ENCODE measurements at regions not wholly inside any gene's neighbourhood (a gene's known extent, or its start where the extent isn't known, plus 50 kb on each side); places are given as distances from the start of the nearest gene placed in this dataset.
"Not testable (repeated sequence)": the region's sequence is repeated elsewhere in the genome, so short reads cannot be mapped to it uniquely, and the experiment has no call there.

DNA sequence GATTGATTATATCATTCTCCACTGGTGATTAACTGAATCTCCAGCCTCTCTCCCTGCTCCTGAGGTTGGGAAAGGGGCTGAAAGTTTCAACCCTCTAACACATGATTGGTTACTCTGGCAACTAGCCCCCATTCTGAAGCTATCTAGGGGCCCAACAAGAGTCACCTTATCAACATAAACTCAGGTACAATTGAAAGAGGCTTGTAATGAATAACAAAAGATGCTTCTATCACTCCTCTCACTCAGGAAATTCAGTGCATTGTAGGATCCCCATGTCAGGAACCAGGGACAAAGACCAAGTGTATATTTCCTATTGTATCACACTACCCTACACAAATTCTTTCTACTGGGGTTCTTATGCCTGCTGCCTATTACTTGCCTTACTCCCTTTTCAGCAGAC, 123.9 kb upstream of the SLC13A1 start:
- no peak for DNase-seq (ENCODE audit: low spot score)

DNA sequence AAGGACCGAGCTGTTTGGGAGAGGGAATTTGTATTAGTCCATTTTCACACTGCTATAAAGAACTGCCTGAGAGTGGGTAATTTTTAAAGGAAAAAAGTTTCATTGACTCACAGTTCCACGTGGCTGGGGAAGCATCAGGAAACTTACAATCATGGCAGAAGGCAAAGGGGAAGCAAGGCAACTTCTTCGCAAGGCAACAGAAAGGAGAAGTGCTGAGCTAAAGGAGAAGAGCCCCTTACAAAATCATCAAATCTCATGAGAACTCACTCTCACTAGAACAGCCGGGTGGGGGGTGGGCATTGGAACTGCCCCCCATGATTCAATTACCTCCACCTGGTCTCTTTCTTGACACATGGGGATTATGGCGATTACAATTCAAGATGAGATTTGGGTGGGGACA, 121.8 kb upstream of the SLC13A1 start:
- DNase-seq (ENCODE audit: low spot score) = not testable (repeated sequence)

DNA sequence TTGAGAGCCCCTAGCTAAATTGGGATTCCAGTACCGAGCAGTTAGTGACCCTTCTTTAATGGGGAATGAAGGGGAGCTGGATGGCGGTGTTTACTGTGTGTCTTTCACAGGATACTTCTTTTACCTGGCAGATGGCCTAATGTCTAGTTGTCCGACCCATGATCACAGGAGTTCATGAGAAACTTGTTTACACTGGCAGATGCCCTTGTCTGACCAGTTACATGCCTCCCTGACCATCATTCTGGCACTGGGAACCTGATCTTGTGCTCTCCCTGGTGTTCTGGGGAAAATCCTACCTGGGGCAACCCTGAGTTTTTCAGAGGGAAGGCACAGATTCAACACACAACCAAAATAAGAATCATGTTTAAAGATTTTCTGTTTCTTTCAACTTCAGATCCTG, 120.1 kb upstream of the SLC13A1 start:
- no peak for DNase-seq (ENCODE audit: low spot score)

DNA sequence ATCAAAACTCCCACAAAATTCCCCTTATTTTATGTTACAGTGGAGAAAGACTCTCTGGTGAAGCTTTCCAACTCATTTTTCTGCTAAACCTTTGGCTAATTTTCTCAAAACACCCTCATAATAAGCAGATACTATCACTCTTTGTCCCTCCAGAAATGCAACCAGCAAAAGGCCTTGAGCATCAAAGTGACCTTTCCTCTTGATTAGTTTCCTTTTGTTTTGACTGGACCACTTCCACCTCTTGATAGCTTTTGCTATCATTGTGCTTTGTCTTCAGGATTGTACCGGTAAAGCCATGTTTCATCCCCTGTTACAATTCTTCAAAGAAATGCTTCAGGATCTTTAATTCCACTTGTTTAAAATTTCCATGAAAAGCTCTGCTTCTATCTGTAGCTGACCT, 115.1 kb upstream of the SLC13A1 start:
- no peak for DNase-seq (ENCODE audit: low spot score)

DNA sequence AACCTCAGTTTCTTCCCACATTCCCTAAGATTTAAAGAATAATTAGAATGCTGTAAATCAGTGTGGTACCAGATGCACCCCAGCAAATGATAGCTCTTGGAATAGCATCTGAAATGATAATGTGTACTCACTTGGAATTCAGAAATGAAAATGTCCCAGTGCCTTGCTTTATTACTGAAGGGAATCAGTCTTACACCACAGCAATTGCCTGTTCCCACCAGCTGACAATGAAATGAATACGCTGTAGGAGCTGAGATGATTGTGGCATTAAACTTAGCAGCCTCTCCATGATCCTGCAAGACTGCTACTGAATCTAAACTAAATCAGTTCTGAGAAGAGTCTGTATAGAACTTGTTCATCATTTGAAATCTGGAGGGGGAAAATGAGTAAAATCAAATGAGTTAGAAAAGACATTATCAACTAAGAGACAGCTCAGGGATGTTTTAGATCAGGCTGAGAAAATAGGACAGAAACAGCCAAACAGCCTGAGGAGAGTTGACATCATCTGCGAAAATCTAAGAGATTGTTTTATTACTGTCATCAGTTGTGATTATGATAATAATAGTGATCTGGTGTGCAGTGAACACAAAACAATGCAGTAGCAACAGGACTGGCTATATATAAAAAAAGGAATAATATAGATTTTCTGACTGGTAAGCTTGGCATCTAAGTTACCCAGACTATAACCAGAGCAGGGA, 108.6 kb upstream of the SLC13A1 start:
- DNase-seq (ENCODE audit: low spot score) = no peak

DNA sequence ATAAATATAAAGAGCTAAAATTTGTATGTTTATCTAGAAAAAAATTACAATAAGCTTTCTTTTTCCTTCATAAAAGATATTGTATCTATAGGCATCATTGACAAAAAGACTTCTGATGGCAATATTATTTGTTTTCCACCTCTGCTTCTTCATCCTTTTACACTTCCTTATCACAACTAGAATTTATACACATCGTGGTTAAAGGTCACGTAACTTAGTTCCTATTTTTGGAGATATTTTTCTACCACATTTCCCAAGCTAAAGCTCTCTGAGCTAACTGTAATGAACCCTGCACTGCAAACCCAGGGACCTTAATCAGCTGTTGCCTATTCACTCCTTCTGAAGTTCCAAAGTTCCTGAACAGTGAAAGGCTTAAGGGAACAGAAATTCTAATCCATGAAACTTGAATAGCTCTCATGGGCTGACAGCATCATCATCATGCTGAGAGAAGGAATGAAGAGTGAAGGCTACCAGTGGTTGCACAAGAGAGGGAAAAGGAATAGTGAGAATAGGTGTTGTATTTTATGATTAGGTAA, 106.1 kb upstream of the SLC13A1 start:
- no peak for DNase-seq (ENCODE audit: low spot score)

DNA sequence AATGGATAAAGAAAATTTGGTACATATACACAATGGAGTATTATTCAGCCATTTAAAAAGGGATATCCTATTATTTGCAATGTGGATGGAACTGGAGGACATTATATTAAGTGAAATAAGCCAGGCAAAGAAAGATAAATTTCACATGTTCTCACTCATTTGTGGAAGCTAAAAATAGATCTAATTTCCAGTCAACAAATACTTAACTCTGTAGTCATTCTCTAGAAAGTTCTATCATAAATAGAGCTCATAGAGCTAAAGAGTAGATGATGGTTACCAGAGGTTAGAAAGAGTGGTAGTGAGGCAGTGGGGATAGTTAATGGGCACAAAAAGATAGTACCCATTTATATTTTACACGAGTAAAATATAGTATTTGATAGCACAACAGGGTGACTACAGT, 104.2 kb upstream of the SLC13A1 start:
- DNase-seq (ENCODE audit: low spot score) = no peak

DNA sequence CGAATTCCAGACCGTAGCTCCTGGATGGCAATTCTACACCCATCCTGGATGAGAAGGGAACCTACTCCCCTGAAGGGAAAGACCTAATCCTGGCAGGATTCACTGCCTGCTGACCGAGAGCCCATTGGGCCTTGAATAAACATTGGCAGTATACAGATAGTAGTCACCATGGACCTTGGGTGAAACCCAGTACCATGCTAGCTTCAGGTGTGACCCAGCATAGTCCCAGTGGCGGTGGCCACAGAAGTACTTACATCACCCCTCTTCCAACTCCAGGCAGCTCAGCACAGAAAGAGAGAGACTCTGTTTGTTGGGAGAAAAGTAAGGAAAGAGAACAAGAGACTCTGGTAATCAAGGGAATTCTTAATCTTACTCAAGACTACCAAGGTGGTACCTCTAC, 97.2 kb upstream of the SLC13A1 start:
- DNase-seq (ENCODE audit: low spot score) = no peak

DNA sequence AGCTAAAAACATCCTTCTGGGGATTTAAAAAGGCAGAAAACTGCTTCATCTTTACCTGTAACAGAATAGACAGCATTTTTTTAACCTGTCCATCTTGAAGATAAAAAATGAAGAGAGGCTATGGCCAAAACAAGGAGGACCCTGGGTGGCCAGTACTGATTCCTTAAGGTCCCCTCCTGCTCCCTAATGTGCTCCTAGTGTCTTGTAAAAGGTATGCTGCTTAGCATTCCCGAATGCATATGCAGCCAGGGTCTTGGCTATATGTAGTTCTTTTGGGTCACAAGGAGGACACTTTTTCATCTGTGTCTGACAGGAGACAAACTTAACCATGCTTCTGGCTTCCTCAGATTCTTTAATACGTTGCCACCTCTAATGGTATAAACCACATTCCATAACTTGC, 93.9 kb upstream of the SLC13A1 start:
- DNase-seq (ENCODE audit: low spot score) = no peak

DNA sequence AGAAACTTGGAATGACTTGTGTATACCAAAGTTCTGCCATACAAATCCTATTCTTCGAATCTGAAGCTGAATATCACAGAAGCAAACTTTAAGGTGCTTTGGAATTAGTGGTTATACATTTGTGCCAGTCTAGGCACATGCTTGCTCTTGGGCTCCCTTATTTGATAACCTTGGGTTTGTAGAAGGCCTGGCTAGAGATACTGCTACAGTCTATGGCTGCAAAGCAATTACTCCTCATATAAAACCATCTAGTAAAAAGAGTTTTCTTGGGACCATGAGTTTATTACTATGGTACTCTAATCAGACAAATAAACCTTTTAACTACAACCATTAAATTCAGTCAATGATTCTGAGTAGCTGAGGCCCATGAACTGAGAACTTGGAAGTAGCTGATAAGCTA, 92.5 kb upstream of the SLC13A1 start:
- DNase-seq (ENCODE audit: low spot score) = no peak

DNA sequence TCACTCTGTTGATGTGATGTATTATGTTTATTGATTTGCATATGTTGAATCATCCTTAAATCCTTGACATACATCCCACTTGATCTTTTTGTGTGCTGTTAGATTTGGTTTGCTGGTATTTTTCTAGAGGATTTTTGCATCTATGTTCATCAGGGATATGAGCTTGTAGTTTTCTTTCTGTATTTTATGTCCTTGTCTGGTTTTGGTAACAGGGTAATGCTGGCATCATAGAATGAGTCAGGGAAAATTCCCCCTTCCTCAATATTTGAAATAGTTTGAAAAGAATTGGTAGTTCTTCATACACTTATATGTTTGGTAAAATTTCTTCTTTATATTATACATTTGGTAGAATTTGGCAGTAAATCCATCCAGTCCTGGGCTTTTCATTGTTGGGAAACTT, 89.4 kb upstream of the SLC13A1 start:
- no peak for DNase-seq (ENCODE audit: low spot score)

DNA sequence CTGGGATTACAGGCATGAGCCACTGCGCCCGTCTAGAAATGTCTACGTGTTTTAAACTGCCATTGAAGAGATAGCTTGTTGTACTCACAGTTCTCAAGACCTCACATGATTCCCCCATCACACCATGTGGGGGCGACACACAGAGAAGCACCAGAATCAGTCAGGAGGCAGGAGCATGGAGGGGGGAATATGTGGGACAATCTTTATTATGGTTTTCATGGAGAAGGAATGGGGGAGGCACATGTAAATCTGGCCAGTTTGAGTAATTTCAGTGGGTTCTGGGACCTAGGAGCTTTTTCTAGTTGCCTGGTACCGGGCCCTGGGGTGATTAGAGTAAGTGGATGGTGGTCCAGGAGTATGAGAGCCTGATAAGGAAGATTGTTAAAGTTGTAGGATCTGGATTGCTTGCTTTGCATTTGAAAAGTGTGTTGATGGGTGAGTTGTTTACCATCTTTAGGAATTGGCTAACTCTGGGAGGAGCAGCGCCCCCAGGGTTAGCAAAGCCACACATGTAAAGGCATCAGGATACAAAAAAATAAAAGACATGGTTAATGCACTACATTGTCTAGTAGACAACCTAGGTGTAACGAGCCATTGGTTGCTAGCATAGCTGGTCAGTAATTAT, 85.4 kb upstream of the SLC13A1 start:
- no peak for DNase-seq (ENCODE audit: low spot score)

DNA sequence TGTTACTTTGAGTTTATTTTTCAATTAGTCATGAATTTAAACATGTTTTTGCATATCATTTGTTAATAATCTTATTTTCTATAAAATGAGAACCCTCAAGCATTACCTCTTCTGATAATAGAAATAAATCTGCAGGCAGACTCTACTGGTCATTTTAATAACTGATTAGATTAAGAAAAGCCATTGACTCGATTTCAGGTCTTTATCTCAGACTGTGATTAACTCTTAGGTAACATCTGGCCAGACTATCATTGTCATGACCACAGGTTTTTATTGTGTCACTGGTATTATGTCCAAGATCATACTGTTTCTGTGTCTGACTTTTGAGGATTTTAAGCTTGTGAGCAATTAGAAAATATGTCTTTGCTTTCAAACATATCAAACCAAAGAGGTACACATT, 83.6 kb upstream of the SLC13A1 start:
- no peak for DNase-seq (ENCODE audit: low spot score)

DNA sequence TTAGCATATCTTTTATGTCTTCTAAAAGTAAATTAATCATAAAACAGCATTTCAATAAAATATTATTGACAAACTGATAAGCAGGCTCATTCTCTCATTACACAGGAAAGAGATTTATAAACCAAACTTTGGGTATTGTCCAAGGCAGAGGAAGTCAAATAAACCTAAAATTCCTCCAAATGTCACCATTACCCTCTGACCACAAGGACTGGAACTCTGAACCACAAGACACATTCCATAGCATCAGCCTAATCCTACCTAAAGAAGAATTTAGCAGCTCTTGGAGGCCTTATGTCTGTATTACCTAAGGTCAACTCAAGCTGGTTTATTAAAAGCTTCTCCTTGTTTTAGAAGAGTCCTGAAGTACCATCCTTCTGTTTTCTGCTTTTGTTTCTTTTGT, 82.4 kb upstream of the SLC13A1 start:
- DNase-seq (ENCODE audit: low spot score) = no peak

DNA sequence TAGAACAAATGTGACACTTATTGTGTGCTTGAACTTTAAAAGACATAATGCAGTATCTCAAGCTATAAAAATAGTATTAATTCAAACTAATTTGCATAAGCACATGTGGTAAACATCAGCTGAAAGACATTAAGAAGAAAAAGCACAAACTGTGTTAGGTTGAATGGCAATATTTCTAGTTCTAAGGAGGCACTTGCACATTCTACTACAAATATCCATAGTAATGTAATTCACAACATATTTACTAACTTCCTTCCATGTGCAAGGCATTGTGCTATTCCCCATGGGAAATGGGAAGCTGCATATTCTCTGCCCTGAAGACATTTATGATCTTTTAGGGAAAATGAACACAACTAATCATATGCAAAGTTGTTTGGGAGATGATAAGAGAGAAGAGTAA, 80.2 kb upstream of the SLC13A1 start:
- no peak for DNase-seq (ENCODE audit: low spot score)

DNA sequence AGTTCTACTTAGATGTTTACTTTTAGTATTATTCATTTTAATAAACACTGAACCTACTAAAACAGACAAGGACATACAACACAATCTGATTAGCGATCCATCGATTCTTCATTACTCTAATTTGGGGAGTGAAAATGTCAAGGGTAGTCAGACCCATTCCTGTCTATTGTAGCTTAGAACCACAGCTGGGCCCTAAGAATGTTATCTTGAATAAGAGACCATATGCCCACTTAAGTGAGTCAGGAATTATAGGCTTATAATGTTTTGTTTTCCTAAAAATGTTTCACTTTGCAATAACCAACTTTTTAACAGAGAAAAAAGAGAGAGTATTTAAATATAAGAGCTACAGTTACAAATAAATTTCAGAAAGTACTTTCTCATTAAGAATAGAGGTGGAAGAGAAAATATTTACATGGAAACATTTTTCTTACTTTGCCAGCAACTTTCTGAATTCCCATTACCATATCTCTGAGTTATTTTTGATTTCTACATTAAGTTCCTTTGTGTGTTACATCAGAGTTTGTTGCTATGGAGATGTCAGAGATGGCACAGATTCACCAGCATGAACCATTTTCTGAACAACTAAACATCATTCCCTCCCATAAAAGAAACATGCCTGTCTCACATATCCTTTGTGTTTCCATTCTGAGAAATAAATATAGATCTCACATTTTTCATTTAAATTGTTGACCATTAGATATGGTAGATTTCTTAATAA, 75.4 kb upstream of the SLC13A1 start:
- DNase-seq (ENCODE audit: low spot score) = no peak

DNA sequence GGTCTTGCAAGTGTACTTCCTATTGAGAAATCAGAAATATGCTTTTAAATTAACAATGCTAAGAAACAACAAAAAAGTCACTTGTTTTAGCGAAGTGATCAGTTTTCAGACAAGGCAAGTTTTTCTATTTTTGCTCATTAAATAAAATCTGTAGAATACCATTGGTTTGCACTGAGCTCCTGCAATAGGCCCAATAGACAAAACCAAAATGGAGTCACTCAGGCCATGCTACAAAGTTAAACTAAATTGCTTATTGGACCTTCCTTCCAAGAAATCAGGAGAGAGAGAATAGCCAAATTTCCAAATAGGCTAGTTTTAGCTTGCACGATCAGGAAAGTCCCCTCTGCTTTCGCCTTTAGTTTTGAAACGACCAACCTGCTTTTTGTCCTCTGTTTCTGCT, 73.4 kb upstream of the SLC13A1 start:
- DNase-seq (ENCODE audit: low spot score) = no peak

DNA sequence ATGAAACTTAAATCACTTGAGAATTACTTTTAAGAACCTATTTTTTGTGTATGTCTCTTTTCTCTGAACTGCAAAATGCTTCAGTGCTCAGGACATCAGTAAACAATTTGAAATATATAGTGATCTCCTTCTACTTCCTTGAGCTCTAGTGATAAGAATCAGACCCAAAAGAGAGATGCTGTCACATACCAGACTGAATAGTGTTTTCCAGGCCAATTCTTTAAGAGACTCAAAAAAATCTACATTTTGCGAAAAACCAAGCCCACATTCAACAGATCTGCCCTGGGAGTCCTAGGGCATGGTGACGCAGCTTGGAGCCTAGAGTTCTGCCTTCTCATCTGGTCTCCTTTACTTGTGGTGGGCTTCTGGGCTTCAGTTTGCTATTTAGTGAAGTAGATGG, 72.1 kb upstream of the SLC13A1 start:
- DNase-seq (ENCODE audit: low spot score) = no peak

DNA sequence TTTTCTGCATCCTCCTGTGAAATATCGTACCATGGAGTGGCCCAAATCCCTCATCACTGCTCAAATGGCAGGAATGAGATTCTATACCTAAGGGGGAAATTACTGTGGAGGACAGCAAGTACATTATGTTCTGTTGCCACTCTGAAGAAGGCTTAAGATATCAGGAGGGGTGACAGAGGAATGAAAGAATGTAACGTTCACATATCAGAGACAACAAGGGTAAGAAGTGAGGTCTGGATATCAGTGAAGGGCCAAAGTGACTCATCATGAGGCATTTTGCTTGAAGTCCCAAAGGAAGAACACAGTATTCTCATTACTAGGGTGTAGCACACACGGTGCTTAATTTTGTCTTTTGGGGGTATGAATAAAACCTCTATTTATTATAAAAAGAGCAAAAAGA, 71.5 kb upstream of the SLC13A1 start:
- DNase-seq (ENCODE audit: low spot score) = no peak

DNA sequence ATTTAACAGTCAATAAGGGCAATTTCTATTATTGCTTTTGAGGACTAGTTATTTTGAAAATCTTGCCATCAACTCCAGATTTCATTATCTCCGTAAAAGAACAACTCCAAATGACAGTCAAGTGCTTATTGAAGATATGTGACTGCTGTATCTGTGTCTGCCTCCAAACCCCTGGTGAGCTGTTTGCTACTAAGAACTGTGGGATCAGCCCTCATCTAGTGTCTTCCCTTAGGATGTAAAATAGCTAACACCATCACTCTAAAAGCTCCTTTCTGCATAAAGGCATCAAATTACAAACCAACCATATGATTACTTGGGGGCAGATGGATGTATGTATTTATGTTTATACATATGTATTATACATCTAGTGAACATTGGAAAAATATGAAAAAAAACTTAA, 70.8 kb upstream of the SLC13A1 start:
- DNase-seq (ENCODE audit: low spot score) = no peak

DNA sequence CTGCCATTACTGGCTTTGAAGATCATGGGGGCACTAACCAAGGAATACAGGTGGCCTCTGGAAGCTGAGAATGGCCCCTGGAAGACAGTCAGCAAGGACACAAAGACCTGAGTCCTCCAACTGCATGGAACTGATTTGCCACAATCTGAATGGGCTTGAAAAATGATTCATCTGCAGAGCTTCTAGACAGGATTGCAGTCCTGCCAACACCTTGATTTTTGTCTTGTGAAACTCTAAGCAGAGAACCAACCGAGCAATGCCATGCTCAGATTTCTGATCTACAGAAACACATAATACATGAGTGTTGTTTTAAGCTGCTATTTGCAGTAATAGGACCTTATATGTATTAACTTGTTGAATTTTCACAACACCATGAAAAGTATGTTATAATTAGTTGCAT, 66.1 kb upstream of the SLC13A1 start:
- DNase-seq (ENCODE audit: low spot score) = no peak

DNA sequence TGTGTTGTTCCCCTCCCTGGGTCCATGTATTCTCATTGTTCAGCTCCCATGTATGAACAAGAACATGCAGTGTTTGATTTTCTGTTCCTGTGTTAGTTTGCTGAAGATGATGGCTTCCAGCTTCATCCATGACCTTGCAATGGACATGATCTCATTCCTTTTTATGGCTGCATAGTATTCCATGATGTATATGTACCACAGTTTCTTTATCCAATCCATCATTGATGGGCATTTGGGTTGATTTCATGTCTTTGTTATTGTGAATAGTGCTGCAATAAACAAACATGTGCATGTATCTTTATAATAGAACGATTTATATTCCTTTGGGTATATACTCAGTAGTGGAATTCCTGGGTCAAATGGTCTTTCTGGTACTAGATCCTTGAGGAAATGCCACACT, 65.1 kb upstream of the SLC13A1 start:
- not testable (repeated sequence) for DNase-seq (ENCODE audit: low spot score)

DNA sequence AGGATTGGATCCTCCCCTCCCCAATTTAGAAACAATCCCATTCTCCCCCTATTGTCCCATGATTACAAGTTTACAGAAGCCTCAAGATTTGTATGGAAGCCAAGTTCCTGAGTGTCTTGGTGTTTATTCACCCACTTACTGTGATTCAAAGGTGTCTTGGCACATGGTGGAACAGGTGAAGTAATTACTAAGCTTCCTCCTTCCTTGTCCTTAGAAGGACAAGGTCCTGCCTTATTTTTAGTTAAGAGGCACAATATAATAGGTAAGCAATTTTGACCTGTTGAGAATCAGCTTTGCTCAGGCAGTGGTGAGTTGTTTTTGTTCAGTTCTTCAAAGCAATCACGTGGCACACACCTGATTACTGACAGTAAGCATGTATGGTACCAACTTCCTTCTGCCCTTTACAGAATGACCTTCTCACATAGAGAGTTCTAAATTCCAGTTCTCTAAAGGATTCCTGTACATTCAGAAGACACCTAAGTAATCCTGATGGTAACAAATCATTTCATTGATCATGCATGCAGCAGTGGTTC, 60.7 kb upstream of the SLC13A1 start:
- DNase-seq (ENCODE audit: low spot score) = no peak

Data from hematopoietic multipotent progenitor cell treated with erythropoietin and hydrocortisone succinate and interleukin-3 and kit ligand, for 15 days (in vitro differentiated cells).